ENCODE measurements at regions not wholly inside any gene's neighbourhood (a gene's known extent, or its start where the extent isn't known, plus 50 kb on each side); places are given as distances from the start of the nearest gene placed in this dataset.

DNA sequence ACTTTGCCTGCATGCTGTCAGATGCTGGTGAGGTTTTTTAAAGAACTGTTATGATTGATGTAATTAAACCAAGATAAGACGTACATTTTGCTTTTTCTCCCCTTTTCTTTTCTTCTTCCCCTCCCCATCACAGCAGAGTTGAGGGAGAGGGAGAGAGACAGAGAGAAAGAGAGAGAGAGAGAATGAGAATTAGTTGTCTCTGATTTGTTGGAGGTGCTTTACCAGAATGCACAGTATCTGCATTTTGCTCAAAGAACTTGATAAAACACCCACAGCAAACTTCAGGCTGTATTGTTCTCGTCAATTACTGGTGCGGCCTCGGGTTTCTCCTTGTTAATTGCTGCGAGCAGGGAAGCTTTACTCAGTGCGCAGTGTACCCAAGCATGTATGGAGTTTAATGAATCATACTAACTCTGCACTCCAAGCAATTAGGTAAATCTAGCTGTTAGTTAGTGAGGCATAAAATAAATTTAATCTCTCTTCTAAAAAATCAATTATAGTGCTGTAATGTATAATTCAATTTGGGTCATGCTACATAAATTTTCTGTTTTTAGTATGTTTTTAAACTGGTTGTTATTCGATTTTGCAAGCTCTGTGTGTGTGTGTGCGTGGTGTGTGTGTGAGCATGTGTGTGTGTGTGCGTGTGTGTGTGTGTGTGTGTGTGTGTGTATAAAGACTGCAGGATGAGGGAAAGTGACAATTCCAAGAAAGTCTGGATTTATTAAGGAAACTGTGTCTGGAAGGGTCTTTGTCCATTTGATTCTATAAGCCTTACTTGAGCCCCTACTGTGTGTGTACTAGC lies 273.4 kb downstream of the TLE3 start:
- H3K36me3 ChIP-seq (ENCODE audit: control insufficient read depth, insufficient read depth, low read length): no peaks in the 10 kb centered on the region
- peaks cover 9% of the 10 kb centered on the region for H3K4me1 ChIP-seq (ENCODE audit: control insufficient read depth, insufficient read depth, low read length, poor library complexity, severe bottlenecking)
- H3K27ac ChIP-seq (ENCODE audit: low read depth, low read length, severe bottlenecking): no peak overlapping the region
- H3K9me3 ChIP-seq (ENCODE audit: control insufficient read depth, low read length): no peaks in the 10 kb centered on the region
- 77 to 90% methylated on average over 3 of the region's 9 CpGs for WGBS, 2 experiments (ENCODE audit: insufficient coverage in 2 of 2)
- no peak overlapping the region for H3K4me3 ChIP-seq (ENCODE audit: extremely low read depth, insufficient read depth, low read length, poor library complexity, severe bottlenecking)

DNA sequence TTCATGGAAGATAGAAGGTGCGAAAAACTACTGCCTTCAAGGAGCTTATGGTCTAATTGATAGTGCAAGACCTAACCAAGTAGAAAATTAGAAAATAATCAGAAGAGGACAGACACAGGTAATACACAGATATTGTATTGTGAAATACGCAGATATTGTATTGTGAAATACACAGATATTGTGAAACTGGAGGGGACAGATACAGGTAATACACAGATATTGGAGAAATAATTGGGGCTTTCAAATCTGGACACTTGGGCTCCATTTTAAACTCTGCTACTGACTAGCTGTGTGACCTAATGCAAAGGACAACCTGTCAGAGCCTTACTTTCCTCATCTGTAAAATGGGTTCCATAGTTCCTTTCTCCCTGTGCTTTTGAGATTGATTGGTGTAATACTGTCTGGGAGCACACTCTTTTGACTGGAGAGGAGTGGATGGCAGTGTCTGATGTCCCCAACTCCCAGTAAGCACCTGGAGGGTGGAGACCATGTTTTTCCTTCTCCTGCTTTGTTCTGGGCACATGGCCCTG lies 272.8 kb downstream of the TLE3 start:
- Histone ChIP-seq H3K36me3 (ENCODE audit: control insufficient read depth, insufficient read depth, low read length) (no peaks in the 10 kb centered on the region), H3K27ac (ENCODE audit: low read depth, low read length, severe bottlenecking) (no peak overlapping the region), H3K9me3 (ENCODE audit: control insufficient read depth, low read length) (no peaks in the 10 kb centered on the region), H3K4me1 (ENCODE audit: control insufficient read depth, insufficient read depth, low read length, poor library complexity, severe bottlenecking) (peaks cover 9% of the 10 kb centered on the region), H3K4me3 (ENCODE audit: extremely low read depth, insufficient read depth, low read length, poor library complexity, severe bottlenecking) (no peak overlapping the region)
- WGBS, 2 experiments (ENCODE audit: insufficient coverage in 2 of 2): 90 to 100% methylated on average over 1 to 2 of the region's 2 CpGs

DNA sequence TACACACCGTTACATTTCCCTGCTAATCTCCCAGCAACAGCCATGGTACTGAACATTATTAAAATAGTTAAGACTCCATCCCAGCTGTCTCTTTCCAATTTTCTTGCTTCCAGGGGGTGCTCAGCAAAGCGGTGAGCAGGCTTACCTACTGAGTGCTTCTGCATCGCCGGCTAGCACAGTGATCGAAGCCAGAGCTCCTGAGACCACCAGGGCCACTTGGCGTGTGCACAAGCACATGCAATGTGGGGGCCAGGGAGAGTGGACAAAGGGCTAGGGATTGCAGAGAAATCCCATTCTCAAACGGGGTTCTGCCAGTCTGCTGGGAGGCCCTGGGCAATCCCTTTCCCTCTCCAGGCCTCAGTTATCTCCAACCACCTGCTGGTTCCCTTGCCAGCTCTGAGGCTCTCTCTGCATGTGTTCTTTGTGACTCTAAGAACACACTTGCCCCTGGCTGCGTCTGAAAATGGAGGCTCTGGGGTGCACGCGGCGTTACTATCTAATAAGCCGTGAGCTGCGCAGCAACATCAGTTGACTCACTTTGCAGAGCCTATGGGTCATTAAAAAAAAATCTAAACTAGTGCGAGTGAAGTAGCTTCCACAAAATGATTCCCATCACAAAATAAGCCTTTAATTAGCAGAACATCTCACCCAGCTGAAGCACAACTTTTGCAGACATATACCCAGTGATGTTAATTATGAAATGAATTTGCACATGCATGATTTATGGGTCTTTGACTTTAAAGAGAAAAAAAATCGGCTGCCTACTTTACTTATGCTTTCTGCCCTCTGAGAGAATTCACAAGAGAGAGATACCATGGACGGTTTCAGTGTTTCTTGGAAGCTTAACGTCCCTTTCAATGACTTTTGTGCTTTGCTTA lies 271.5 kb downstream of the TLE3 start:
- Histone ChIP-seq H3K4me1 (ENCODE audit: control insufficient read depth, insufficient read depth, low read length, poor library complexity, severe bottlenecking) (peaks cover 9% of the 10 kb centered on the region), H3K36me3 (ENCODE audit: control insufficient read depth, insufficient read depth, low read length) (no peaks in the 10 kb centered on the region), H3K4me3 (ENCODE audit: extremely low read depth, insufficient read depth, low read length, poor library complexity, severe bottlenecking) (no peak overlapping the region), H3K9me3 (ENCODE audit: control insufficient read depth, low read length) (no peaks in the 10 kb centered on the region), H3K27ac (ENCODE audit: low read depth, low read length, severe bottlenecking) (no peak overlapping the region)
- 44 to 48% methylated on average over 9 to 13 of the region's 17 CpGs for WGBS, 2 experiments (ENCODE audit: insufficient coverage in 2 of 2)

DNA sequence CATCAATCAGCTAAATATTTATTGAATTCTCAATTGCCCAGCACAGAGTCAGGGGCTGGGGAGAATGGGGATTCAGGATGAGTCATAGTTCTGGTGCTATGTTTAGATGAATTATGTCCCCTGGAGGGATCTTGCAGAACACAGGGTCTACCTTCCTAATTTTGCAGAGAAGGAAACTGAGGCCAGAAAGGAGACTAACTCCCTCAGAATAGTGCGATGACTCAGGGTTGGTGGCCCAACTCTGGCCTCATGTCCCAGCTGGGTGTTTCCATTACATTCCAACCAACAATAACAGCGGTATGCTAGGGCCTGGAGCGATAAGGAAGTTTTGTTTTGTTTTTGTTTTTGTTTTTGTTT lies 270.9 kb downstream of the TLE3 start:
- WGBS, 2 experiments (ENCODE audit: insufficient coverage in 2 of 2): 80 to 100% methylated on average over 1 of the region's 3 CpGs
- Histone ChIP-seq H3K4me3 (ENCODE audit: extremely low read depth, insufficient read depth, low read length, poor library complexity, severe bottlenecking) (no peak overlapping the region), H3K27ac (ENCODE audit: low read depth, low read length, severe bottlenecking) (no peak overlapping the region), H3K36me3 (ENCODE audit: control insufficient read depth, insufficient read depth, low read length) (no peaks in the 10 kb centered on the region), H3K9me3 (ENCODE audit: control insufficient read depth, low read length) (no peaks in the 10 kb centered on the region), H3K4me1 (ENCODE audit: control insufficient read depth, insufficient read depth, low read length, poor library complexity, severe bottlenecking) (peaks cover 9% of the 10 kb centered on the region)

DNA sequence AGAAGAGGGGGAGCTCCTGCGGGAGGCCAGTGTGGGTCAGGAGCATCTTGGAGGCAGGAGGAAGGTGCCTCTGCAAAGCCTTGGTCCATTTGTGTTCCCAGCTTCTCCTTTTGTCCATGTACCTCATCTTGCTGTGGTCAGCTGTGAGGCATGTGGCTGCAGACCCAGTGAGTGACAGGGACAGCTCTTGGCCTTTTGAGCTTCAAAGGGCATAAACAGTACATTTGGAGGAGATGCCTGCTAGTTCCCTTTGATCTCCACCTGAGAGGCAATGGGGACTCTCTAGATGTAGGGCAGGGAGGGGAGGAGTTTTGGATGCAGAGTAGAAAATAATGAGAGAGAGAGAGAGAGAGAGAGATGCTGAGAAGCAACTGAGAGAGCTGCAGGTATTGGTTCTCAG lies 270.0 kb downstream of the TLE3 start:
- no peak overlapping the region for H3K4me3 ChIP-seq (ENCODE audit: extremely low read depth, insufficient read depth, low read length, poor library complexity, severe bottlenecking)
- no peak overlapping the region for H3K27ac ChIP-seq (ENCODE audit: low read depth, low read length, severe bottlenecking)
- H3K4me1 ChIP-seq (ENCODE audit: control insufficient read depth, insufficient read depth, low read length, poor library complexity, severe bottlenecking): peaks cover 9% of the 10 kb centered on the region
- H3K9me3 ChIP-seq (ENCODE audit: control insufficient read depth, low read length): no peaks in the 10 kb centered on the region
- no peaks in the 10 kb centered on the region for H3K36me3 ChIP-seq (ENCODE audit: control insufficient read depth, insufficient read depth, low read length)
- WGBS, 2 experiments (ENCODE audit: insufficient coverage in 2 of 2): 86 to 100% methylated on average over 1 of the region's 1 CpG

DNA sequence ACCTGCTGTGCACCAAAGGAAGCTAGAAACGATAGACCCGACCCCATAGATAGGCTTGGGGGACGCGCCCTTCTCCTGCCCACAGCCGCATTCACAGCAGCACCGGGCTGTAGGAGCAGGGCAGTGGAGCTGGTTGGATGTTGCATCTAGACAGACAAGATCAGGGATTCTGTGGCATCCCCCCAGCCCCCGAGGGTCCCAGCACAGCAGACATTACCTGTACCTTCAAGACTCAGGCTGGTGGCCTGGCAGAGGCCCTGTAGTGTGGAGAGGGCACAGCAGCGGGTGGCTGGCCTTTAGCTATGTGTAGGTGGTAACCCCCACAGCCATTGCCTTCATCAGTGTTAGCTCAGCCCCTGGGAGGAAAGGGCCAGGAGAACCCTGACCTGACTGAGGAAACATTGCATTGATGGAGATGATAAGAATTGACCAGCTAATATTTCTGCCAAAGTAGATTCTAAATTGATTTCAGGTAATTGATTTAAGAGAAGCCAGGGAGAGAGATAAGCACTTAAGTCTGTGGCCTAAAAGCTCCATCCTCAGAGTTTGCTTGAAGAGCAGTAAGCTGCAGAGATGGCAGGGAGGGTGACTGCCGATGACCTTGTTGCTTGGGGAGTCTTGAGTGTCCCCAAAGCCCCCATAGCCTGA lies 269.4 kb downstream of the TLE3 start:
- Histone ChIP-seq H3K9me3 (ENCODE audit: control insufficient read depth, low read length) (no peaks in the 10 kb centered on the region), H3K4me1 (ENCODE audit: control insufficient read depth, insufficient read depth, low read length, poor library complexity, severe bottlenecking) (peaks cover 9% of the 10 kb centered on the region), H3K36me3 (ENCODE audit: control insufficient read depth, insufficient read depth, low read length) (no peaks in the 10 kb centered on the region), H3K27ac (ENCODE audit: low read depth, low read length, severe bottlenecking) (no peak overlapping the region), H3K4me3 (ENCODE audit: extremely low read depth, insufficient read depth, low read length, poor library complexity, severe bottlenecking) (no peak overlapping the region)
- 83% methylated on average over 3 to 7 of the region's 9 CpGs for WGBS, 2 experiments (ENCODE audit: insufficient coverage in 2 of 2)

DNA sequence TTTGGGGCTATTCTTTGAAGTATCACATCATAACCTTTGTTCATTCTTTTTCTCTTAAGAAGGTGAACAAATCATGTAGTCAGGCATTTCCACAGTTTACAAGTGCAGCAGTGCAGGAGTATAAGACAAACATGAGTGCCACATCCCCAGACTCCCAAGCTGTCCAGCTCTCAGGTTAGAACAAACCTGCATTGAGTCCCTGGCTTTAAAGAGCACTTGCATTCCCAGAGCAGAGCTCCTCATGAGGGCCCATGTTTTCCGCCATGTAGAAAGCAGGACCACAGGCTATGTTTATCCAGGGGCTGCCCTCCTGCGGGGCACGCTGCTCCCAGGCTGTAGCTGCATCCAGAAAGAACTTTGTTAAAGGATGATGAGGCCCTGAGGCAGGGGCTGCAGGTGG lies 267.7 kb downstream of the TLE3 start:
- H3K9me3 ChIP-seq (ENCODE audit: control insufficient read depth, low read length): no peaks in the 10 kb centered on the region
- 81 to 84% methylated on average over 3 of the region's 3 CpGs for WGBS, 2 experiments (ENCODE audit: insufficient coverage in 2 of 2)
- H3K27ac ChIP-seq (ENCODE audit: low read depth, low read length, severe bottlenecking): no peak overlapping the region
- no peak overlapping the region for H3K4me3 ChIP-seq (ENCODE audit: extremely low read depth, insufficient read depth, low read length, poor library complexity, severe bottlenecking)
- no peaks in the 10 kb centered on the region for H3K36me3 ChIP-seq (ENCODE audit: control insufficient read depth, insufficient read depth, low read length)
- H3K4me1 ChIP-seq (ENCODE audit: control insufficient read depth, insufficient read depth, low read length, poor library complexity, severe bottlenecking): peaks cover 9% of the 10 kb centered on the region

DNA sequence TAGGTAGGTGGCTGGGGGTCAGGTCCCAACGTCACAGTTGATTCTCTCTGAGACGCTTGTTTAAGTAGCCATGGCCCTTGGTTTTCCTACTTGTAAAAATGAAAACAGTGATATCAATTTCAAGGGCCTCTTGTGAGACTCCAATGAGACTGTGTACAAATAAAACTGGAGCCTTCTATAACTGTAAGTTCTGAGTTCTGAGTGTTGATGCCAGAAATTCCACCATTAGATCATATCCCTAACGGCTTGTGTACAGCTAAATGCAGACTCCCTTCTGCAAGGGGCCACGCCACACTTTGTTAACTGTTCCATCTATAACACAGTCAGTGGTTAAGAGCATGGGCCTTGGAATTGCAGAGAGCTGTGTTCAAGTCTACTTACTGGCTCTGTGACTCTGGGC lies 267.3 kb downstream of the TLE3 start:
- 74 to 82% methylated on average over 2 to 3 of the region's 4 CpGs for WGBS, 2 experiments (ENCODE audit: insufficient coverage in 2 of 2)
- H3K27ac ChIP-seq (ENCODE audit: low read depth, low read length, severe bottlenecking): no peak overlapping the region
- H3K36me3 ChIP-seq (ENCODE audit: control insufficient read depth, insufficient read depth, low read length): no peaks in the 10 kb centered on the region
- H3K4me1 ChIP-seq (ENCODE audit: control insufficient read depth, insufficient read depth, low read length, poor library complexity, severe bottlenecking): peaks cover 9% of the 10 kb centered on the region
- no peaks in the 10 kb centered on the region for H3K9me3 ChIP-seq (ENCODE audit: control insufficient read depth, low read length)
- H3K4me3 ChIP-seq (ENCODE audit: extremely low read depth, insufficient read depth, low read length, poor library complexity, severe bottlenecking): no peak overlapping the region

DNA sequence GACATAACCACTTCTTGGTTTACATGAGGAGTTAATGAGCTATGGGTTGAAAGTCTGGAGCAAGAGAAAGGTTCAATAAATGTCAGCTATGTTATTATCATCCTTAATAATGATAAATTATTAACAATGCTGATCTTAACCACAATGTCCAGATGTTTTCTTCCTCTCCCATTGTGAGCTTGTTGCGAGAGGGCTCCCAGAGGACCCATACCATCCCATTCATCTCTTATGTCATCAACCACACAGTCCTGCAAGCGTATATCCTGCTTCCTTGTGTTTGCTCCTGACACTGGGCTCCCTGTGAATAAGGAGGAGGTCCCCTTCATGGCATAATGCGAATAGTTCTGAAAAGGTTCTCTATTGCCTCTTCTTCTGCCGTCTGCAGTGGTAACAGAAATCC lies 266.8 kb downstream of the TLE3 start:
- Histone ChIP-seq H3K4me3 (ENCODE audit: extremely low read depth, insufficient read depth, low read length, poor library complexity, severe bottlenecking) (no peak overlapping the region), H3K9me3 (ENCODE audit: control insufficient read depth, low read length) (no peaks in the 10 kb centered on the region), H3K36me3 (ENCODE audit: control insufficient read depth, insufficient read depth, low read length) (no peaks in the 10 kb centered on the region), H3K27ac (ENCODE audit: low read depth, low read length, severe bottlenecking) (no peak overlapping the region), H3K4me1 (ENCODE audit: control insufficient read depth, insufficient read depth, low read length, poor library complexity, severe bottlenecking) (peaks cover 9% of the 10 kb centered on the region)
- 88 to 94% methylated on average over 2 to 4 of the region's 4 CpGs for WGBS, 2 experiments (ENCODE audit: insufficient coverage in 2 of 2)

DNA sequence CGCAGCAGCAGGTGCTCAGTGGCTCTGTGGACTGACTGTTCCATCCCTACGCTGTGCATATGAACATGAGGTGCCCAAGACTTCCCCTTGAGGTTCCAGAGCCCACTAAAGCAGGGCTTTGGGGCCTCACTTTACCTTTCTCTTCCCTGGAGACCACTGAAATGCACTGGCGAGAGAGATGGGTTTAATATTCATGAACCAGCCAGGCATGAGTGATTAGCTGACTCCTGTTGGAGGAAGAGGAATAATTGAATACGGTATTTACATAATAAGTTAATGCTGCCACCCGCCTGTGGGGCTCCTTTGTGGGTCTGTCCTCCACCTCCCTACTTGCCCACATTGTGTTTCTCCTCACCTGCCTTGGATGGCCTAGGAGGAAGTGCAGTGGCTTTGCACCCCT lies 263.4 kb downstream of the TLE3 start:
- H3K27ac ChIP-seq (ENCODE audit: low read depth, low read length, severe bottlenecking): no peak overlapping the region
- H3K4me1 ChIP-seq (ENCODE audit: control insufficient read depth, insufficient read depth, low read length, poor library complexity, severe bottlenecking): no peaks in the 10 kb centered on the region
- 90 to 94% methylated on average over 3 to 4 of the region's 5 CpGs for WGBS, 2 experiments (ENCODE audit: insufficient coverage in 2 of 2)
- H3K9me3 ChIP-seq (ENCODE audit: control insufficient read depth, low read length): no peaks in the 10 kb centered on the region
- no peak overlapping the region for H3K4me3 ChIP-seq (ENCODE audit: extremely low read depth, insufficient read depth, low read length, poor library complexity, severe bottlenecking)
- H3K36me3 ChIP-seq (ENCODE audit: control insufficient read depth, insufficient read depth, low read length): no peaks in the 10 kb centered on the region
